CD4-positive, alpha-beta T cell treated with Interleukin-17A for 4 hours (primary cell): ENCODE measurements at regions not wholly inside any gene's neighbourhood (a gene's known extent, or its start where the extent isn't known, plus 50 kb on each side); places are given as distances from the start of the nearest gene placed in this dataset.
A peak's percentile ranks its signal among the peaks of the same experiment; 100 is the strongest.
"Not testable (repeated sequence)": the region's sequence is repeated elsewhere in the genome, so short reads cannot be mapped to it uniquely, and the experiment has no call there.

ENCODE experiments used
- DNase-seq: peaks from one replicate; pipeline ENCODE4 v3.0.0-alpha.2; 2020; ENCODE audit warnings: mixed read lengths

GRCh38 chr3:112765531-112765930 is 81.1 kb downstream of the CD200R1L start:
- no peak for DNase-seq

GRCh38 chr3:112763258-112763657 is 83.4 kb downstream of the CD200R1L start:
- DNase-seq: no peak

DNA sequence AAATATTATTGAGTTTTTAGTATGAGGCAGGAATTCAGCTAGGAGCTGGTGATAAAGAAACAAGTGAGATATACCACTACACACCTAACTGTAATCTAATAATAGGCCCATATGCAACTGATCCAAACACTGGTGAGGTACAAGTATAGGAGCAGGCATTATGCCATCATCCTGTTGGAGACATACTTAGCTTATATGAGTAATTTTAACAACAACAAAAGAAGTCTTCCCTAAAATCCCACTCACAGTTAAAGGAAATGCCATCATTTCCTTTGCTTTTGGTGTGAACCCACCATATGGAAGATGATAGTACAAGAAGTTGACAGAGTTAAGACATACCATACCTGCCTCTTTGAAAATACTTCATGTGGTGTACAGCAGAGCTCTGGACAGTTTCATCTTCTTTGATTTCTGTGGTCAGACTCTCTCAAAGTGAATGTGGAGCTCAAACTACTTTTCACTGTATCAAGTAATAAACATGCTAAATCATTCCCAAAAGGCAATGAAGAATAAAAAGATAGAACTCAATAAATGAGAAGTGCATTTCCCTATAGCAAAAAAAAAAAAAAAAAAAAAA is 85.5 kb downstream of the CD200R1L start:
- DNase-seq: no peak

- no peak for DNase-seq
Measured at GRCh38 chr3:112759681-112760080, 87.0 kb downstream of the CD200R1L start.

GRCh38 chr3:112759210-112759609 is 87.5 kb downstream of the CD200R1L start:
- no peak for DNase-seq

GRCh38 chr3:112757197-112757596 is 89.5 kb downstream of the CD200R1L start:
- no peak for DNase-seq

DNA sequence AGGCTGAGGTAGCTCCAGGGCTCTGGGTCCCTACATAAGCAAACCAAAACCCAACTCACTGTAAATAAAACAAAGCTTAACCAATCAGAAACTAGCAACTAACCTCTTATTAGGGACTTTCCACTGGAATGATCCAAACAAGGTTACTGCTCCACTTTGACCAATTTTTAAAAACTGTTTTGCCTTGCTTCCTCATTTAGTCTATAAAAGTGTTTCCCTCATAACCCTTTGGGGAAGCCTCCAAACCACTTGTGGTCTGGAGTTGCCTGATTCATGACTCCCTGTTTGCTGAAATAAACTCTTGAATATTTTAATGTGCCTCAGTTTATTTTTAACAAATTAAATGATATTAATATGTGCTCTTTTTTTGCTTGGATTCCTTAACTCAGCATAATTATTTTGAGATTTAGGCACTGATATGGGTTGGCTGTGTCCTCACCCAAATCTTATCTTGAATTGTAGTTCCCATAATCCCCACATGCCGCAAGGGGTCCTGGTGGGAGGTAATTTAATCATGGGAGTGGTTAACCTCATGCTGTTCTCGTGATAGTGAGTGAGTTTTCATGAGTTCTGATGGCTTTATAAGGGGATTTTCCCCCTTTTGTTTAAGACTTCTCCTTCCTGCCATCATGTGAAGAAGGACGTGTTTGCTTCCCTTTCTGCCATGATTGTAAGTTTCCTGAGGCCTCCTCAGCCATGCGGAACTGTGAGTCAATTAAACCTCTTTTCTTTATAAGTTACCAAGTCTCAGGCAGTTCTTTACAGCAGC is 90.6 kb downstream of the CD200R1L start:
- DNase-seq: no peak

GRCh38 chr3:112755046-112755445 is 91.6 kb downstream of the CD200R1L start:
- not testable (repeated sequence) for DNase-seq

DNA sequence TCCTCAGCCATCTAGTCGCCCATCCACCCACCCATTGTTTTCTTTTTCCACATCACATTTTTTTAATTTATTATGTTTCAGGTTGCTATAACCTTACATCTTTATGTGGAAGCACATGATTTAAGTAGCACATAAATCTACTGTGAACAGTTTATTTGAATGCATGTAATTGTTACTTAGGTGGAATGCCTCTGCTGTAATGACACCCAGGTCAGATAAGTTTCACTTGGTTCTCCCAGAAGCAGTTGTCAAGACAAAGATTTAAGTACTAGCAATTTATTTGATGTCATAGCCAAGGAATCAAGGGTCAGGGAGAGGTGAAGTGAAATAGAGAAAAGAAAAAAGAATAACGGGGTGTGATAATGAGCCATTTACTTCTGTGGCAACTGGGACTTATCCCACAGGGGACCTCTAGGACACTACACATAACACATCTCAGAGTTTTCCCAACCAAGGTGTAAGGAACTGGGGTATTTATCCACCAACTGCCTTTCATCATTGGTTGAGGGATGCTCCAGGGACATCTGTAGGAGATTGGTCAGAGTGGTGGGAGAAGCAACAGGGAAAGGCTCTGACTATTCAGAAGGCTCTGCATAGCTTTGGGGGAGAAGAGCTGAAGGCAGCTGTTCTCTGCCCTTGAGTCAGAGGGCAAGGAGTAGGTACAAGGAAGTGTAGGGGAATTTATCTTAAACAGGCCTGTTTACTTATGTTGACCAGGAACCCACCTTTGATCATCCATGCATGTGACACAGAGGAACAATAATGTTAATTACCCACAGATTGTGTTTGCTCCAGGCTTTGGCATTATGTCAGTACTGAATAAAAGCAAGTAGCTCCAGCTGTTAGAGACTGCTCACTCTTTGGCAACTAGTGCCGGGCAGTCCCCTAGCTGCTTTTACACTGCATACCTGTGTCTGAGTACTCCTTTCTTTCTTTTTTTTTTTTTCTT is 94.8 kb downstream of the CD200R1L start:
- no peak for DNase-seq

DNA sequence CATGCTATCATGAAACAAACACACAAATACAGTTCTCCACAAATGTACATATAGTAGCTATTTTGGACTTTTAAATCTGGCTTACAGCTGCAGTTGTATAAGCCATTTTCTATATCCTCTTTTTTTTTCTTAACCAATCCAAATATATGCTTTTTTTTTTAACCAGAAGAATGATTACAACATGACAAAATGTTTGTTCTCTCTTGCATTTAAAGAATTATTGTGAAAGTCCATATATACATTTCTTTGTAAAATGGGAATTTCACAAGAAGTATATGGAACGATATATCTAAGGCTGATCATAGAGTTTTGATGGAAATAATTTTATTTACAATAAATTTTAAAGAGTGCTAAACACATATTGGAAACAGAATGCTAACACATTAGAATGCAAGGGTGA is 95.6 kb downstream of the CD200R1L start:
- DNase-seq: no peak

GRCh38 chr3:112747624-112748023 is 99.0 kb downstream of the CD200R1L start:
- no peak for DNase-seq

GRCh38 chr3:112746675-112747280 is 99.9 kb downstream of the CD200R1L start:
- no peak for DNase-seq

- no peak for DNase-seq
Measured at GRCh38 chr3:112745567-112746248, 101.0 kb downstream of the CD200R1L start.

- DNase-seq: no peak
Measured at GRCh38 chr3:112744825-112745566, 101.7 kb downstream of the CD200R1L start.

DNA sequence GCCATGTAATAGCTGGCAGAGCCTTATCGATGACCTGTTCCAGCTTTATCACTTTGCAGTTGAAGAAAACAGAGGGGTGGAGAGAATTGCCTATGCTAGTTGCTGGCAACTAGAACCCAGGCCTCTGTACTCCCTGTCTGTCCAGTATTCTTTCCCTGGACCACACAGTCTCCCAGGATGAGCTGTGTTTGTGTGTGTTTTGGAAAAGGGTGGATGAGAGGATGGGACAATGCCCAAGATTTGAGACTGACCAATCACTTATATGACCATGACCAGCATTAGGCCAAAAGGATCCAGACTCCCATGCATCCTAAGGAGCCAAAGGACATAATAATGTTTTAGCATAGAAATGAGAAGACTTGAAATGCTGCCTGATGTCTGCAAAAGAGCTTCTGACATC is 102.6 kb downstream of the CD200R1L start:
- no peak for DNase-seq

GRCh38 chr3:112742934-112743333 is 102.0 kb upstream of the CCDC80 start:
- no peak for DNase-seq

DNA sequence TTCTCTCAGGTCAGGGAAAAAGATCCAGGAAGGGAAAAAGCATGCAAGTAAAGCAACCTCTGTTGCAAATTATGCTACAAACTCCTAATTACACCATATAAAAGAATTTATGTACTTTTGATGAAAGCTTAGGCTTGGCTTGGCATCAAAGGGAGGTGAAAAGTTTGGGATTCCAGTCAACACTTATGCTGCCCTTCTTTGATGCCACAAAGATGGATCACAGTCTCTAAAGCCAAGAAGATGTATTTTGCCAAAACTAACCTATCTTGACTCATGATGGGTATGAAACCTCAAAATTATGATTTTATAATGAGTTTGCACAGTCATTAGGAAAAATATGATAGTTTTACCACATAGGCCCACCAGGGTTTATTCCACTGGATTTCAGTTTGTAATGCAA is 101.0 kb upstream of the CCDC80 start:
- no peak for DNase-seq

DNA sequence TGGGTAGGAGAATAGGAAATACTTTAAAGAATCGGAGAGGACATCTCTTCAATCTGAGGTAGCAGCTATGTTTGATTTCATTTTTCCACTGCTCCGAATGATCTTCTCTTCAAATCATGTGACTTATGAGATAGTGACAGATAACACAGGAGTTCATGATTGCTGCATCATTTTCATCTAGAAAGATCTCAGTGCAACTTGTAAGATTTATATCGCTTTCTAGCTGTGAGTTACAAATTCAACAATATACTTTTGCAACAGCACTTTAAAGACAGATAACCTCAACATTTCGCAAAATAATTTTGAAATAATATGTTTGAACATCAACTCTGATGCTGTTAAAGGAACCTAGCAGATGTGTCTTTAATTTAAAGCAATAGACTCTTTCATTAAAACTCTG is 99.9 kb upstream of the CCDC80 start:
- DNase-seq: no peak

- DNase-seq: peak; percentile 21
Measured at GRCh38 chr3:112739252-112739965, 98.5 kb upstream of the CCDC80 start.

DNA sequence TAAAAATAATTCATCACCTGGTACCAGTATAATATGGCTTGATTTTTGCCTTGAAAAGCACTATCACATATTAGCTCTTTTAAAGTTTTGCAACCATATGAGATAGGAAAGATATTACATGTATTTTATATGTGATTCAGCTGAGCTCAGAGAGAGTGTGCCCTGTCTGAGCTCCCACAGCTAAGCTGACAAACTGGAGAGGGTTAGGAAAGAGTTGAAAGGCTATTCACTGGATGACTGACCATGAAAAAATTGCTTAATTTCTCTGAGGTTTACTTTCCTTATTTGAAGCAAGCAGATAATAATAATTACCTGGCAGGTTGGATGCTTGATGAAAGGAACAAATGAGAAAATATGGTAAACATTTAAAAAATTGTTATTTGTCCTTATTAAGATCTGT is 97.4 kb upstream of the CCDC80 start:
- no peak for DNase-seq
